Endodermal cell (in vitro differentiated cells): ENCODE measurements at regions not wholly inside any gene's neighbourhood (a gene's known extent, or its start where the extent isn't known, plus 50 kb on each side); places are given as distances from the start of the nearest gene placed in this dataset.

Experiments used
- DNase-seq: peaks from one replicate; pipeline ENCODE4 v3.0.0-alpha.2; 2017
- H3K27ac ChIP-seq: 2 replicates; pipeline ENCODE4 v1.5.1; 2013; ENCODE audit warnings: mild to moderate bottlenecking, low read depth, low read length, moderate library complexity
- H3K27me3 ChIP-seq: 2 replicates; pipeline ENCODE4 v1.6.1; 2013; ENCODE audit warnings: mild to moderate bottlenecking, low read length, moderate library complexity; ENCODE audit not compliant: insufficient read depth, control insufficient read depth, poor library complexity, severe bottlenecking
- H3K36me3 ChIP-seq: 2 replicates; pipeline ENCODE4 v1.7.0; 2013; ENCODE audit warnings: mild to moderate bottlenecking, low read length, moderate library complexity; ENCODE audit not compliant: control insufficient read depth, insufficient read depth
- H3K4me1 ChIP-seq: one replicate; pipeline ENCODE4 v1.7.0; 2013; ENCODE audit warnings: low read length; ENCODE audit not compliant: control insufficient read depth, insufficient read depth
- H3K4me3 ChIP-seq: 2 replicates; pipeline ENCODE4 v1.5.1; 2013; ENCODE audit warnings: mild to moderate bottlenecking, low read length, moderate library complexity
- H3K9ac ChIP-seq: 2 replicates; pipeline ENCODE4 v1.6.1; 2013; ENCODE audit warnings: mild to moderate bottlenecking, low read length, moderate library complexity; ENCODE audit not compliant: poor library complexity, severe bottlenecking; ENCODE audit errors: extremely low read depth
- H3K9me3 ChIP-seq: 2 replicates; pipeline ENCODE4 v1.6.1; 2013; ENCODE audit warnings: mild to moderate bottlenecking, low read length, moderate library complexity; ENCODE audit not compliant: control insufficient read depth
- H3K27ac Mint-ChIP-seq: 2 replicates; pipeline ENCODE4 v1.8.0; 2020; ENCODE audit warnings: mixed read lengths
- H3K27me3 Mint-ChIP-seq: 2 replicates; pipeline ENCODE4 v1.8.0; 2021; ENCODE audit warnings: mild to moderate bottlenecking, mixed read lengths; ENCODE audit not compliant: insufficient read depth
- H3K36me3 Mint-ChIP-seq: 2 replicates; pipeline ENCODE4 v1.8.0; 2020; ENCODE audit warnings: low read depth, mixed read lengths
- H3K4me1 Mint-ChIP-seq: 2 replicates; pipeline ENCODE4 v1.8.0; 2020; ENCODE audit warnings: mixed read lengths
- H3K4me3 Mint-ChIP-seq: 2 replicates; pipeline ENCODE4 v1.8.0; 2020; ENCODE audit warnings: mild to moderate bottlenecking, moderate library complexity, mixed read lengths
- H3K9me3 Mint-ChIP-seq: 2 replicates; pipeline ENCODE4 v1.8.0; 2020; ENCODE audit warnings: mild to moderate bottlenecking, mixed read lengths
- CTCF ChIP-seq: fragments of 200-600 bp; sonication (generic); conservative IDR thresholded peaks from 2 replicates; pipeline ENCODE4 v1.5.0; 2021; ENCODE audit warnings: antibody characterized with exemption, mild to moderate bottlenecking
- WGBS, 2 experiments: methylation state at CpG; one replicate each; pipeline versions ENCODE4 v1.1.5 to v1.1.7; 2013; ENCODE audit warnings: missing lambda C conversion rate in 2 of 2, mixed read lengths in 1 of 2; ENCODE audit not compliant: insufficient coverage in 1 of 2, insufficient read length in 1 of 2; 5-methylcytosine and 5-hydroxymethylcytosine counted together

GRCh38 chr2:172219201-172219600, 116.5 kb upstream of the DLX2 start:
- H3K9me3 ChIP-seq, result no peaks in the 10 kb centered on the region
- H3K4me3 Mint-ChIP-seq, result no peak overlapping the region
- H3K36me3 Mint-ChIP-seq, result no peaks in the 10 kb centered on the region
- no peak overlapping the region for H3K4me3 ChIP-seq
- 96% methylated on average over 2 of the region's 2 CpGs; no CpG with 5 or more reads in 1 of the 2 experiments for WGBS, 2 experiments
- H3K4me1 ChIP-seq, result no peaks in the 10 kb centered on the region
- H3K27me3 ChIP-seq, result no peaks in the 10 kb centered on the region
- H3K36me3 ChIP-seq, result no peaks in the 10 kb centered on the region
- DNase-seq, result no peak
- TF ChIP-seq CTCF, result no peak
- H3K9ac ChIP-seq, result no peak overlapping the region
- H3K9me3 Mint-ChIP-seq, result no peaks in the 10 kb centered on the region
- no peaks in the 10 kb centered on the region for H3K4me1 Mint-ChIP-seq
- no peak overlapping the region for H3K27ac ChIP-seq
- peaks cover 6% of the 10 kb centered on the region for H3K27me3 Mint-ChIP-seq
- H3K27ac Mint-ChIP-seq, result no peak overlapping the region

- no peak overlapping the region for H3K27ac Mint-ChIP-seq
Observed at GRCh38 chr2:172220121-172220520, 117.4 kb upstream of the DLX2 start.

GRCh38 chr2:172223601-172224054, 120.9 kb upstream of the DLX2 start:
- Histone ChIP-seq H3K4me1 (no peaks in the 10 kb centered on the region), H3K27ac (no peak overlapping the region), H3K9ac (no peak overlapping the region), H3K36me3 (no peaks in the 10 kb centered on the region), H3K4me3 (no peak overlapping the region), H3K9me3 (no peaks in the 10 kb centered on the region), H3K27me3 (no peaks in the 10 kb centered on the region)
- Mint-ChIP-seq H3K9me3 (no peaks in the 10 kb centered on the region), H3K27me3 (peaks cover 8% of the 10 kb centered on the region), H3K4me3 (no peak overlapping the region), H3K27ac (no peak overlapping the region), H3K4me1 (no peaks in the 10 kb centered on the region), H3K36me3 (no peaks in the 10 kb centered on the region)
- no peak for DNase-seq
- no peak for TF ChIP-seq CTCF
- WGBS, 2 experiments, result 90 to 94% methylated on average over 4 to 5 of the region's 5 CpGs

More at GRCh38 chr2:172220121-172220520, 117.4 kb upstream of the DLX2 start:
- H3K36me3 Mint-ChIP-seq, result no peaks in the 10 kb centered on the region
- no peaks in the 10 kb centered on the region for H3K27me3 ChIP-seq
- H3K9me3 ChIP-seq, result no peaks in the 10 kb centered on the region
- H3K9me3 Mint-ChIP-seq, result no peaks in the 10 kb centered on the region
- DNase-seq, result no peak
- H3K9ac ChIP-seq, result no peak overlapping the region
- no peaks in the 10 kb centered on the region for H3K4me1 Mint-ChIP-seq
- no peak overlapping the region for H3K4me3 Mint-ChIP-seq
- no peak overlapping the region for H3K27ac ChIP-seq
- H3K27me3 Mint-ChIP-seq, result peaks cover 6% of the 10 kb centered on the region
- TF ChIP-seq CTCF, result no peak
- no peaks in the 10 kb centered on the region for H3K36me3 ChIP-seq
- no peak overlapping the region for H3K4me3 ChIP-seq
- H3K4me1 ChIP-seq, result no peaks in the 10 kb centered on the region
